Muscle layer of duodenum (tissue), 2 donors: ENCODE measurements at regions not wholly inside any gene's neighbourhood (a gene's known extent, or its start where the extent isn't known, plus 50 kb on each side); places are given as distances from the start of the nearest gene placed in this dataset.

Experiments
- H3K27ac ChIP-seq: one replicate; pipeline ENCODE4 v1.7.0; 2013; ENCODE audit warnings: mild to moderate bottlenecking, low read length
- H3K27me3 ChIP-seq: one replicate; pipeline ENCODE4 v1.7.0; 2013; ENCODE audit warnings: low read depth, mild to moderate bottlenecking, control low read depth, low read length
- H3K36me3 ChIP-seq, 2 donors: one replicate each; pipeline ENCODE4 v1.7.0; 2013; ENCODE audit warnings: low read length in 2 of 2, control low read depth in 1 of 2, mild to moderate bottlenecking in 1 of 2; ENCODE audit not compliant: insufficient read depth in 2 of 2, control insufficient read depth in 1 of 2
- H3K4me1 ChIP-seq, 2 donors: one replicate each; pipeline ENCODE4 v1.7.0; 2013; ENCODE audit warnings: low read length in 2 of 2, mild to moderate bottlenecking in 2 of 2, control low read depth in 1 of 2, moderate library complexity in 1 of 2; ENCODE audit not compliant: insufficient read depth in 2 of 2, control insufficient read depth in 1 of 2
- H3K4me3 ChIP-seq, 2 donors: one replicate each; pipeline ENCODE4 v1.7.0; 2013; ENCODE audit warnings: low read length in 2 of 2, low read depth in 1 of 2, mild to moderate bottlenecking in 1 of 2
- H3K9me3 ChIP-seq, 2 donors: one replicate each; pipeline ENCODE4 v1.7.0; 2013; ENCODE audit warnings: low read length in 2 of 2, control low read depth in 1 of 2, mild to moderate bottlenecking in 1 of 2; ENCODE audit not compliant: control insufficient read depth in 1 of 2
- donor health status: healthy.

GRCh38 chr2:3138621-3139020 lies 239.0 kb downstream of the EIPR1 start:
- no peaks in the 10 kb centered on the region for H3K4me1 ChIP-seq
- no peak overlapping the region for H3K27ac ChIP-seq
- no peak overlapping the region for H3K4me3 ChIP-seq
- H3K9me3 ChIP-seq: peaks cover 0 to 8% of the 10 kb centered on the region in 2 donors
- H3K27me3 ChIP-seq: no peaks in the 10 kb centered on the region
- no peaks in the 10 kb centered on the region for H3K36me3 ChIP-seq

- Histone ChIP-seq H3K27ac (no peak overlapping the region), H3K9me3 (peaks cover 0 to 10% of the 10 kb centered on the region in 2 donors), H3K36me3 (no peaks in the 10 kb centered on the region), H3K4me3 (no peak overlapping the region), H3K4me1 (no peaks in the 10 kb centered on the region), H3K27me3 (no peaks in the 10 kb centered on the region)
Observed at GRCh38 chr2:3137651-3138300, 239.8 kb downstream of the EIPR1 start.

- H3K4me3 ChIP-seq: no peak overlapping the region
- H3K9me3 ChIP-seq: peaks cover 0 to 10% of the 10 kb centered on the region in 2 donors
- no peak overlapping the region for H3K27ac ChIP-seq
- no peaks in the 10 kb centered on the region for H3K36me3 ChIP-seq
- H3K27me3 ChIP-seq: no peaks in the 10 kb centered on the region
- no peaks in the 10 kb centered on the region for H3K4me1 ChIP-seq
Observed at GRCh38 chr2:3135676-3136075, 241.9 kb downstream of the EIPR1 start.

- H3K9me3 ChIP-seq: peaks cover 0 to 10% of the 10 kb centered on the region in 2 donors
- H3K4me1 ChIP-seq: no peaks in the 10 kb centered on the region
- H3K27ac ChIP-seq: no peak overlapping the region
- H3K27me3 ChIP-seq: no peaks in the 10 kb centered on the region
- no peak overlapping the region for H3K4me3 ChIP-seq
- H3K36me3 ChIP-seq: no peaks in the 10 kb centered on the region
Observed at GRCh38 chr2:3134026-3134571, 243.5 kb downstream of the EIPR1 start.

- H3K27me3 ChIP-seq: no peaks in the 10 kb centered on the region
- H3K27ac ChIP-seq: no peak overlapping the region
- H3K4me3 ChIP-seq: no peak overlapping the region
- H3K36me3 ChIP-seq: no peaks in the 10 kb centered on the region
- H3K9me3 ChIP-seq: peaks cover 0 to 10% of the 10 kb centered on the region in 2 donors
- no peaks in the 10 kb centered on the region for H3K4me1 ChIP-seq
Observed at GRCh38 chr2:3132966-3133365, 244.7 kb downstream of the EIPR1 start.

GRCh38 chr2:3132466-3132865 lies 245.2 kb downstream of the EIPR1 start:
- Histone ChIP-seq H3K4me3 (no peak overlapping the region), H3K27ac (no peak overlapping the region), H3K27me3 (no peaks in the 10 kb centered on the region), H3K9me3 (peaks cover 0 to 10% of the 10 kb centered on the region in 2 donors), H3K36me3 (no peaks in the 10 kb centered on the region), H3K4me1 (no peaks in the 10 kb centered on the region)

- H3K36me3 ChIP-seq: no peaks in the 10 kb centered on the region
- H3K4me1 ChIP-seq: no peaks in the 10 kb centered on the region
Observed at GRCh38 chr2:3131636-3132326, 245.8 kb downstream of the EIPR1 start.

DNA sequence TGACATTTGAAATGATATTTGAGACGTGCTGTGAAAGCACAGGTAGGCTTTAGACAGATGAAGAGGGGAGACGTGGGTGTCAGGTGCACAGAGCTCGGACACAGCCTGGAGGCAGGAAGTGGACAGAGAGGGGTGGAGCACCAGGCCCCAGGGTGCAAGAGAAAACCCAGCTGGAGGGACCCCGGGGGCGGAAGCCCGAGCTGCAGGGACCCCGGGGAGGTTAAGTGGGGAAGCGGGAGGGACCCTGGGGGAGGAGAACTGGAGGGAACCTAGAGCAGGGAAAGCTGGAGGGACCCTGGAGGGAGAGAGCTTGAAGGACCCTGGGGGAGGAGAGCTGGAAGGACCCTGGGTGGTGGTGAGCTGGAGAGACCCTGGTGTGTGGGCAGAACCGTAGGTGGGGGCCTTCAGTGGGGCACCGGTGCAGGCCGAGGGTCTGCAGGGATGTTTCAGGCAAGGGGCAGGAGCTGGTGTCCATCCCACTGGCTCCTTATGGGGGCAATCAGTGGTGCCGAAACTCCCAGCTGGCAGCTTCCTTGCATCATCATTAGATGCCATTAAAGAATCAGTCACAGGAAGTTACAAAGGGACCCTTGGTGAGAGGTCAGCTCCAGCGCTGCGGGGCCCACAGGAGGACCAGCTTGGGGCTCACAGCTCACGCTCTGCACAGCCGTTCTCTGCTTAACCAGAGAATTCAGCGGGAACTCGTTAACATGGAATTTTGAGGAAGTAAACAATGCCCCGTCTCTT lies 246.6 kb downstream of the EIPR1 start:
- Histone ChIP-seq H3K27ac (no peak overlapping the region), H3K9me3 (peaks cover 0 to 10% of the 10 kb centered on the region in 2 donors), H3K4me3 (no peak overlapping the region), H3K27me3 (no peaks in the 10 kb centered on the region), H3K4me1 (no peaks in the 10 kb centered on the region), H3K36me3 (no peaks in the 10 kb centered on the region)

More at GRCh38 chr2:3131636-3132326, 245.8 kb downstream of the EIPR1 start:
- Histone ChIP-seq H3K4me3 (no peak overlapping the region), H3K27me3 (no peaks in the 10 kb centered on the region), H3K27ac (no peak overlapping the region), H3K9me3 (peaks cover 0 to 10% of the 10 kb centered on the region in 2 donors)

GRCh38 chr2:3130444-3130843 lies 247.2 kb downstream of the EIPR1 start:
- no peak overlapping the region for H3K27ac ChIP-seq
- no peaks in the 10 kb centered on the region for H3K36me3 ChIP-seq
- no peak overlapping the region for H3K4me3 ChIP-seq
- H3K4me1 ChIP-seq: no peaks in the 10 kb centered on the region
- no peaks in the 10 kb centered on the region for H3K27me3 ChIP-seq
- H3K9me3 ChIP-seq: peaks cover 0 to 10% of the 10 kb centered on the region in 2 donors

GRCh38 chr2:3129867-3130266 lies 247.8 kb downstream of the EIPR1 start:
- Histone ChIP-seq H3K4me3 (no peak overlapping the region), H3K27me3 (no peaks in the 10 kb centered on the region), H3K4me1 (no peaks in the 10 kb centered on the region), H3K27ac (no peak overlapping the region), H3K9me3 (peaks cover 0 to 10% of the 10 kb centered on the region in 2 donors), H3K36me3 (no peaks in the 10 kb centered on the region)

DNA sequence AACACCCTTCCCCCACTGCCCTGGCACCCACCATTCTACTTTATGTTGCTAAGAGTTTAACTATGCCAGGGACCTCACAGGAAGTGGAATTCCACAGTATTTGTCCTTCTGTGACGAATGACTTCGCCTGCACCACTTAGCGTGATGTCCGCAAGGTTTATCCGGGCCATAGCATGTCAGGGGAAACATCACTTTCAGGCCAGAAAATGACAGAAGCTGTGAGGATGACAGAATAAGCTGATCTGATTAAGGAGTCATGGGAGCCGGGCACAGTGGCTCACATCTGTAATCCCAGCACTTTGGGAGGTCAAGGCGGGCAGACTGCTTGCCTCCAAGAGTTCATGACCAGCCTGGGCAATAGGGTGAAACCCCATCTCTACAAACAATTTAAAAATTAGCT lies 248.8 kb downstream of the EIPR1 start:
- Histone ChIP-seq H3K27me3 (no peaks in the 10 kb centered on the region), H3K27ac (no peak overlapping the region), H3K9me3 (peaks cover 0 to 3% of the 10 kb centered on the region in 2 donors), H3K4me3 (no peak overlapping the region), H3K36me3 (no peaks in the 10 kb centered on the region), H3K4me1 (no peaks in the 10 kb centered on the region)
